ENCODE measurements at regions not wholly inside any gene's neighbourhood (a gene's known extent, or its start where the extent isn't known, plus 50 kb on each side); places are given as distances from the start of the nearest gene placed in this dataset.
A peak's percentile ranks its signal among the peaks of the same experiment; 100 is the strongest.
"Not testable (repeated sequence)": the region's sequence is repeated elsewhere in the genome, so short reads cannot be mapped to it uniquely, and the experiment has no call there.

DNA sequence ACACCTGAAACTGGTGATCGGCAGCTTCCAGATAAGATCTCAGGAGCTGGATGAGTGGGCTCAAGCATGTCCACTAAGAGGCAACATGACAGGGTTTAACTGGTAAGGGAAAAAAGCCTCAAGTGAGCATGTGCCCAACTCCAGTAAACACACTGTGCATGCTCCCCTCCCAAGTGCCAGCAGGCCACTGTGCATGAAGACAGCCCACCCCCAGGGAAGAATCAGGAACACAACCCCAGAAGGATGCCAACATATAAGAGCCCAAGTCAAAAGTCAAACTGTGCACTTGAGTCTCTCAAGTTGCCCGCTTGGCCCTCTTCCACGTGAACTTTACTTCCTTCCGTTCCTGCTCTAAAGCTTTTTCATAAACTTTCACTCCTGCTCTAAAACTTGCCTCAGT lies 311.3 kb upstream of the PRKD1 start:
- TF ChIP-seq, protein P1, sequence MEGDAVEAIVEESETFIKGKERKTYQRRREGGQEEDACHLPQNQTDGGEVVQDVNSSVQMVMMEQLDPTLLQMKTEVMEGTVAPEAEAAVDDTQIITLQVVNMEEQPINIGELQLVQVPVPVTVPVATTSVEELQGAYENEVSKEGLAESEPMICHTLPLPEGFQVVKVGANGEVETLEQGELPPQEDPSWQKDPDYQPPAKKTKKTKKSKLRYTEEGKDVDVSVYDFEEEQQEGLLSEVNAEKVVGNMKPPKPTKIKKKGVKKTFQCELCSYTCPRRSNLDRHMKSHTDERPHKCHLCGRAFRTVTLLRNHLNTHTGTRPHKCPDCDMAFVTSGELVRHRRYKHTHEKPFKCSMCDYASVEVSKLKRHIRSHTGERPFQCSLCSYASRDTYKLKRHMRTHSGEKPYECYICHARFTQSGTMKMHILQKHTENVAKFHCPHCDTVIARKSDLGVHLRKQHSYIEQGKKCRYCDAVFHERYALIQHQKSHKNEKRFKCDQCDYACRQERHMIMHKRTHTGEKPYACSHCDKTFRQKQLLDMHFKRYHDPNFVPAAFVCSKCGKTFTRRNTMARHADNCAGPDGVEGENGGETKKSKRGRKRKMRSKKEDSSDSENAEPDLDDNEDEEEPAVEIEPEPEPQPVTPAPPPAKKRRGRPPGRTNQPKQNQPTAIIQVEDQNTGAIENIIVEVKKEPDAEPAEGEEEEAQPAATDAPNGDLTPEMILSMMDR (IDR thresholded peaks at IDR 0.05; ENCODE audit: low read depth, low read length), result no peak
- no peak overlapping the region for H3K4me3 ChIP-seq (ENCODE audit: low read depth, low read length)
- in situ Hi-C loops (cut with HindIII; ENCODE audit: low sequenced_read_pairs), result no loop called here
- DNase-seq (ENCODE audit: low read depth, low spot score), result no peak

- in situ Hi-C loops (cut with HindIII; ENCODE audit: low sequenced_read_pairs), result no loop called here
- no peak overlapping the region for H3K4me3 ChIP-seq (ENCODE audit: low read depth, low read length)
- TF ChIP-seq, protein P1 (IDR thresholded peaks at IDR 0.05; ENCODE audit: low read depth, low read length), result no peak
- no peak for DNase-seq (ENCODE audit: low read depth, low spot score)
Measured at GRCh38 chr14:30240018-30240417, 312.4 kb upstream of the PRKD1 start.

GRCh38 chr14:30240685-30241084 lies 313.0 kb upstream of the PRKD1 start:
- H3K4me3 ChIP-seq (ENCODE audit: low read depth, low read length), result no peak overlapping the region
- TF ChIP-seq, protein P1 (IDR thresholded peaks at IDR 0.05; ENCODE audit: low read depth, low read length), result no peak
- in situ Hi-C loops (cut with HindIII; ENCODE audit: low sequenced_read_pairs), result no loop called here
- no peak for DNase-seq (ENCODE audit: low read depth, low spot score)

DNA sequence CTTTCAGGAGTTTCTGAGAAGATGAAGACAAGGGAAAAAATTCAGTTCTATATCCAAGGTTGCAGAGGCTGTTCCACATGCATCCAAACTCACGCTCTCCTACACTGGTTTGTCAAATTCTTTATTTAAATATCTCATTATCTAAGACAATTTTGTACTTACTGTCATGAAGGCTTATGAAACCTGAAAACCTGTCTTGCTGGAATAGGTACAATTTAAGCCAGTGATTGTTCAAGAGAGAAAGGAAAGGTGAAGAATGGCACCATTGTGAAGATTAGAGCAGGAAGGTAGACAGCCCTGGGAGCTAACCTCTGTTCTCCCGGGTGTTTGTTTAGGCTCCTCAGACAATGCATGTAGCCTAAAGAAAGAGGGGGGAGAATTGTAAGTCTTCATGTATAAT lies 315.1 kb upstream of the PRKD1 start:
- in situ Hi-C loops (cut with HindIII; ENCODE audit: low sequenced_read_pairs), result no loop called here
- TF ChIP-seq, protein P1 (IDR thresholded peaks at IDR 0.05; ENCODE audit: low read depth, low read length), result no peak
- H3K4me3 ChIP-seq (ENCODE audit: low read depth, low read length), result no peak overlapping the region
- no peak for DNase-seq (ENCODE audit: low read depth, low spot score)

GRCh38 chr14:30243207-30243606 lies 315.6 kb upstream of the PRKD1 start:
- no peak overlapping the region for H3K4me3 ChIP-seq (ENCODE audit: low read depth, low read length)
- TF ChIP-seq, protein P1 (IDR thresholded peaks at IDR 0.05; ENCODE audit: low read depth, low read length), result no peak
- in situ Hi-C loops (cut with HindIII; ENCODE audit: low sequenced_read_pairs), result no loop called here
- DNase-seq (ENCODE audit: low read depth, low spot score), result no peak

GRCh38 chr14:30243805-30244204 lies 315.2 kb upstream of the G2E3 start:
- TF ChIP-seq, protein P1 (IDR thresholded peaks at IDR 0.05; ENCODE audit: low read depth, low read length), result no peak
- no peak overlapping the region for H3K4me3 ChIP-seq (ENCODE audit: low read depth, low read length)
- DNase-seq (ENCODE audit: low read depth, low spot score), result peak; percentile 54
- in situ Hi-C loops (cut with HindIII; ENCODE audit: low sequenced_read_pairs), result no loop called here

DNA sequence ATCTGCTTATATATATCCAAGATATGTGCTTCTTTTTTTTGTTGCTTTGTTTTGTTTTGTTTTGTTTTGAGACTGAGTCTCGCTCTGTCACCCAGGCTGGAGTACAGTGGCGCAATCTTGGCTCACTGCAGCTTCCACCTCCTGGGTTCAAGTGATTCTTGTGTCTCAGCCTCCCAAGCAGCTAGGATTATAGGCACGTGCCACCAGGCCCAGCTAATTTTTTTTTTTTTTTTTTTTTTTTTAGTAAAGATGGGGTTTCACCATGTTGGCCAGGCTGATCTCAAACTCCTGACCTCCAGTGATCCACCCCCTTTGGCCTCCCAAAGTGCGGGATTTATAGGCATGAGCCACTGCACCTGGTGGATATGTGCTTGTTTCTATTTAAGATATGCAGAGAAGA lies 314.6 kb upstream of the G2E3 start:
- DNase-seq (ENCODE audit: low read depth, low spot score); in situ Hi-C loops (cut with HindIII; ENCODE audit: low sequenced_read_pairs); H3K4me3 ChIP-seq (ENCODE audit: low read depth, low read length): not testable (repeated sequence)

Measured in astrocyte of the spinal cord (primary cell).